Renal pelvis (tissue), 1 donor: ENCODE measurements at regions not wholly inside any gene's neighbourhood (a gene's known extent, or its start where the extent isn't known, plus 50 kb on each side); places are given as distances from the start of the nearest gene placed in this dataset.

Source experiments
- DNase-seq: peaks from one replicate; pipeline ENCODE4 v3.0.0-alpha.2; 2013

DNA sequence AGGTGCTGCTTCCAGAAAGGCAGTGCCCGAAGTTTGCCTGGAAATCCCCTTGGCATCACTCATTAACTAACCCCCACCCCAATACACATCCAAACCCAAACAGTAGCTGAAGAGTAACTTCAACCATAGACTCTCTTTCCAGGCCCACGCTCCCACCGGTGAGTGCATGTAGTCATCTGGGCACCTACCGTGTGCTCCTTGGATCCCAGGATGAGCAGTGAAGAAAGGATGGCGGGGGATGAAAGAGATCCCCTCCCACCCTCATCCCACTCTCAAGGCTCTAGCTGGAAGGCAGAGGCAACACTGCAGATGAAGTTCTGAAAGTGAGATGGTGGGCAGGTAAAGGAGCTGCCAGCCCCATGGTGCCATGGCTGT, 305.0 kb downstream of the SOX9 start:
- DNase-seq: no peak

GRCh38 chr17:72426321-72426720, 305.5 kb downstream of the SOX9 start:
- no peak for DNase-seq

DNA sequence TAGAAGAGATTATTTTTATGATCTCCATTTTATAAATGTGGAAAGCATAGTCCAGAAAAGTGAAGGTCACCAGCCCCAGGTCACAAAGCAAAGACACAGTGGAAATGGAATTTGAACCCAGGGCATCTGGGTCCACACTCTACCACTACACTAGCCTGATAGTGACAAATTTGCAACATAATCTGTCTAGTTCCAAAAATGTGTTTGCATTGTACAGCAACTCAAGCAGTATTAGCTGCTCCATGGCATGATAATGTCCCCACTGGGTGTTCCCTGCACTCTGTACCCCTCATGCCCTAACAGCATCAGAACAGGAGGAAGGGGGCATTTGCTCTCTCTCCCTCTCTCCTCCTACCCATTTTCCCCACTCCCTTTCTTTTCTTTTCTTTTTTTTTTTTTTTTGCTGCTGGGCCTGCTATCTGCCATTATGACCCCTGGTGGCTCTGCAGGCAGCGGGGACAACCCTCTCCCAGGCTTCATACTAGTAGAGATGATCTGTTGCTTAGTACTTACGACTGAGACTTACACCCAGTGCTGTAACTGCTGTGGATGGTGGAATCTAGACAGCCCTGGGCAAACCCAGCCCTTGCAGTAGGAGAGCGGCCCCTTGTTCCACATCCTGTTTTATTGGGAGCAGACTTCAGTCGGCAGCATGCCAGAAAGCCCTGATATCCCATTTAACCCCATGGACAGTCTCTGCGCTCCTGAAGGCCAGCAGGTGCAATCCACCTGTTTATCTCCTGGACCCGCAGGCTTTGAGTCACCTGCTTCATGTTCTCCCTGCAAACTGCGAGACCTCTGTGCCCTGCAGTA, 306.3 kb downstream of the SOX9 start:
- DNase-seq: no peak

- DNase-seq: no peak
Observed at GRCh38 chr17:72427761-72428109, 306.9 kb downstream of the SOX9 start.

DNA sequence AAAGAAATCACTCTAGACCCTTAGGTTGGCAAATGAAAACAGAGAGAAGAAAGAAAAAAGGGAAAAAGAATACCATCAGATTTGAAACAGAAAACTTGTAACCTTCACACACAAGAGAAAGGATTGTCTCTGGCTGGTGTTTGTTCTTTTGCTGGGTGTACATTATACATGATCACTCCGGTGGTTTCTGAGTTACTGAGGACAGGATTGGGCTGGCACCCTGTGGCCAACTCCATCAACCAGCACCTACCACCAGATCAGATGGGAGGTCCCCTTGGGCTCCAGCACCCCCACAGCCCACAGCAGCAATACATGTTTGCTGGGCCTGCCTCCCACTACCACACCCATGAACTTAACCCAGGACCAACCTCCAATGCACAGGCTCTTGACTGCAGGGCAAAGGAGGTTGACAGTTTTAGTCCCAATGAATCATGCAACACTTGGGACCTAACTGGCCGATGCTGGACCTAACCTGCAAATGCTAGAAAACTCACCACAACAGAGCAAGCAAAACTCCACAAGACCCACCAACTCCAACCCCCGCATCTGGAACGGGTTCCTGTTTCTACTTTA, 308.3 kb downstream of the SOX9 start:
- no peak for DNase-seq

GRCh38 chr17:72430611-72431432, 310.0 kb downstream of the SOX9 start:
- DNase-seq: no peak

DNA sequence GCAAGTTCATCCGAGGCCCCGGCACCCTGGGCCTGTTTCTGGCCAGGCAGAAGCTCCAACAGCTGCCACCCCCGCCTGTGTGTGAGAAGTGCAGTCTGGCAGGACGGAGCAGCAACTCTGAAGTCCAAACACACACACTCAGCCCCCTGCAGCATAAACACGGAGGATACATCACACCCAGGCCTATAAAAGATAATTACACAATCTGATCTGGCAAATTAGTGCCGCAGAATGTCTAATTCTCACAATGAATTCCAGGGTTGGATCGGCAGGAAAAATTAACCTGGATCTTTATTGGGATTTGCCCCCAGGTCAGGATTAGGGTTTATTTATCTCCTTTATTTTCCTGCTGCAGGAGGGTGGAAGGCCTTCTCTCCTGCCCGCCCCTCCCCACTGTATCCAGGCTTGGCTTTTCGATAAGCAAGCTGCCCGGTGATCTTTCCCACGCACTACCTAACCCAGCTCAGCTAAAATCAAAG, 311.4 kb downstream of the SOX9 start:
- no peak for DNase-seq

DNA sequence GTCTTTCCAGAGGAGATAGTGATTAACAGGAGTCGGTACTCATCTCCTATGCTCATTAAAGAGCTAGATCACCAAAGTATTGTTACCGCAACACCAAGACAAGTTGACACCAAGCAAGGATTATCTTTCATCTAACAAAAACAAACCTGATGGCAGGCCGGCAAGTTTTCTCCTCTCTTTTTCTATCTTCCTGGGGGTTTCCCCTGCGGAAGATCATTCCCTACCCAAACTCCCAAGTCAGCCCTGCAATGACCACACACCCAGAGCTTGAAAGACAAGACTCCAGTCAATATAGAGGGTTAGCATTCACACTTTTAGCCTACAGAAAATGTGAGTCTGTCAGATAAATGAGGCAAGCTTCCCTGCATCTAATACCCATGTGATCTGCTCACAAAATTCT, 312.1 kb downstream of the SOX9 start:
- no peak for DNase-seq

DNA sequence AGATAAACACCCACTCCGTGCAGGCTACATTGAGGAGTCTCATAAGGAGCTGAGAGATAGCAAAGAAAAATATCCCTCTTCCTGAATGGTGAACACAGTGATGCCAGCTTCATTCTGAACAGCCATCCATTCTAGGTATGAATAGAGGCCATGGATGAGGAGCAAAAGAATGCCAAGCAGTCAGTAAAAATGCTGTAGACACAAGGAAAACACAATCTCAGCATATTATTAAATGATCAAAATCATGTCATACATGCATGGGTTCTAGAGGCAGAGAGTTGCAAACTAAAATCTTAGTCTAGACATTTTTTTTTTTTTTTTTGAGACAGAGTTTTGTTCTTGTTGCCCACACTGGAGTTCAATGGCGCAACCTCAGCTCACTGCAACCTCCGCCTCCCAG, 313.0 kb downstream of the SOX9 start:
- DNase-seq: no peak

DNA sequence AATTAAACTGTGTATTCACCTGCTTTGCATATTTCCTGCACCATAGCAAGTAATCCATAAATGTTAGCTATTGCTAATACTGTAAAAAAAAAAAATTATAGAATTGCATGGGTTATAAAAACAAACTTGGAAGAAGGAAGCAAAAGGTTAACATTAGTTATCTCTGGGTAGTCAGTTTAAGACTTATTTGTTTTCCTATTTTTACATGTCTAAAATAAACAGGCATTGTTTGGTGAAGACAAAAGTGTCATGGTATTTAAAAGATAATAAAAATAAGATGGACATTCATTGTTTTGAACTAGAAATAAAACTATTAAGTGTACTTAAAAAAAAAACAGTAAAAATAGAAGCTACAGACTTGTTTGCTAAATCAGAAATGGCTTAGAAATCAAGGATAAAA, 313.8 kb downstream of the SOX9 start:
- DNase-seq: no peak

GRCh38 chr17:72434991-72435618, 314.3 kb downstream of the SOX9 start:
- DNase-seq: no peak

GRCh38 chr17:72438783-72439182, 318.0 kb downstream of the SOX9 start:
- no peak for DNase-seq

- no peak for DNase-seq
Observed at GRCh38 chr17:72439893-72440502, 319.2 kb downstream of the SOX9 start.

DNA sequence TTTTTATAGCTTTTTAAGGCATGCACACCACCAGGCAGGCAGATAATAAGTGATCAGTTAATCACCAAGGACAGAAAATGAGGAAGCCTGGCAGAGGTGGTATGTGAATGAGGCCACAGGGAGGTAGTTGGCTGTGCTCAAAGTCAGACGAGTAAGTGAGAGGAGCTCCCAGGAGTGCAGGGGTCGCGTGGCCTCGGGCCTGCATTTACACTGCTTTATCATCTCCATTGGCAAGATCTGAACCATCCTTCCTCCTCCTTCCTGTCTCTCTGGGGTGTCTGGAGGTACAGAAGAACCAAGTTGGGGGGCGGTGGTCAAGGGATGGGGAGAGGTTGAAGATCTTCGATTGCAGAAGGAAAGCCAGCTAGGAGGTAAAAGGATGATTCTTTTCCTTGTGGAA, 320.1 kb downstream of the SOX9 start:
- DNase-seq: no peak

DNA sequence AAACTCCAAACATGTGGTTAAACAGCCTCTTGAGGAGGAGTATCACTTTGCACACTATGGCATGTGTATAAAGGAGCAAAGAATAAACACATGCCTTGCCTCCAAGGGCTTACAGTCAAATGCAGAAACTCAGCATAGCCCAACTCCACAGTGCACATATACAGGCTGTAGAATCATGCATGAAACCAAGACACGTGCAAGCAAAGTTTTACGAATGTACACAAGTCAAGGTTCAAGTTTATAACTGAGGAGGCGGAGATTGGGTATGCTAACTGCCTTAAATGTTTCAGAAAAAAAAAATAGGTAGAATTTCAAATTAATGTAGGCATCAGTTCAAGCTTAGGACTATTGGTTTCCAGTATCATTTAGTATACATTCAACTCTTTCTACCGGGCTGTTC, 321.1 kb downstream of the SOX9 start:
- no peak for DNase-seq

- DNase-seq: no peak
Observed at GRCh38 chr17:72444517-72445054, 323.8 kb downstream of the SOX9 start.

DNA sequence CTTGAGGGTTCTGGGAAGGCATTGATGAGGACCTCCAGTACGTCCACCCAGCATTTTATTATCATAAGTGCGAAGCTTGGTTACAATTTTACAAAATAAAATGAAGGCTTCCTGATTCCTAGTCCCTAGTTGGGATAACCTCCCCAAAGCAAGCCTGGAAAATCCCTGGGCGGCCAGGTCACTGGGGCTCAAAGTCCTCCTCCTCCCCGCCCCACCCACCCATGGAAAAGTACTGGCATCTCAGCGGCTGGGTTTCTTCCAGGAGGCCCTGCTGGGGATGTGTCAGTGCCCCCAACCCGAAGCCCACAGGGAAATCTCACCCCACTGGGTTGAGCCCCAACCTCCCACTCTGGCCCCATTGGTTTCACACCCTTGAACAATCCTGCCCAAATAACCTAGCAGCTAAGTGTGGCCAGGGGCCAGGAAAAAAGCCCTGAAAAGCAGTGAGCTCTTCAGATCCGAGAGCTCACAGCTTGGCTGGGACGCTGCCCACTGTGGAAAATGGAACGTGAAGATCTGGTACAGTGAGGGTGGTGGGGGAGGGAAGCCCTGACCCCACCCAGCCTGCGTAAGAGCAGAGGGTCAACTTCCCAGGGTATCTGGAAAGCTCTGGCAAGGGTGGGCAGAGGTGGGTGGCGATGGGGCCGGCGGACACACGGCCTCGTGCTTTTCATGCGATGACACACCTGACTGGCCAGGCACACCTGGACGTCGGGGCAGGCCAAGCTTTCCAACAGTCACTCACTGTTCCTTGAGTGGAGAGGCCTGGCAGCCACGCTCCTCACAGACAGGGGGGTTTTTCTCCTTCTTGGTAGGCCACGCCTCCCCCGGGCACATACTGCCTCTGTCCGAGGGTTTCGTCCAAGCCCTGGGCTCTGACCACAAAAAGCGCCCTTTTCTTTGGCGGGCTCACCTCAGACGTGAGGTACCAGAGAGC, 324.5 kb downstream of the SOX9 start:
- no peak for DNase-seq

DNA sequence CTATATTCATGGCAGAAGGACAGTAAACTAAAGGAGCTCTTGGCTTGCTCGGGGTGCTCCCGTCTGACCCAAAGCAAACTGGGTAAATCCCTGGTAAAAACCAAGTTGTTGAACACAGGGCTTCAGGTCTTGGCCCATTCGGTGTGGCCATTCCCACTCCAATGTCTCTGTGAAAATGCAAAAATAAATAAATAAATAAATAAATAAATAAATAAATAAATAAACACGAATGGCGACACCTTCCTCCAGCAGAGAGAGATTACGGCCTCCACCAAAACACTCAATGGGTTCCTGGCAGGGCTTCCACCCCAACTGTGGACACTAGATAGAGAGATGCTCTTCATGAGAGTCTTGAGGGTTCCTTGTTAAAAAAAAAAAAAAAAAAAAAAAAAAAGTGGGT, 325.3 kb downstream of the SOX9 start:
- DNase-seq: no peak

GRCh38 chr17:72446525-72447250, 325.9 kb downstream of the SOX9 start:
- no peak for DNase-seq

GRCh38 chr17:72447251-72447640, 326.4 kb downstream of the SOX9 start:
- no peak for DNase-seq
